ENCODE measurements at regions not wholly inside any gene's neighbourhood (a gene's known extent, or its start where the extent isn't known, plus 50 kb on each side); places are given as distances from the start of the nearest gene placed in this dataset.

- Mint-ChIP-seq H3K9me3 (ENCODE audit: insufficient read depth) (no peaks in the 10 kb centered on the region), H3K4me3 (no peak overlapping the region), H3K27me3 (ENCODE audit: low read depth) (no peaks in the 10 kb centered on the region), H3K4me1 (ENCODE audit: low read depth) (no peaks in the 10 kb centered on the region), H3K27ac (no peak overlapping the region), H3K36me3 (ENCODE audit: low read depth) (no peaks in the 10 kb centered on the region)
- POLR2A ChIA-PET: no interaction called here
- CTCF ChIA-PET: no interaction called here
- ATAC-seq (no peak), DNase-seq (no peak)
Measured at GRCh38 chr6:82767447-82767846, 298.2 kb downstream of the UBE3D start.

DNA sequence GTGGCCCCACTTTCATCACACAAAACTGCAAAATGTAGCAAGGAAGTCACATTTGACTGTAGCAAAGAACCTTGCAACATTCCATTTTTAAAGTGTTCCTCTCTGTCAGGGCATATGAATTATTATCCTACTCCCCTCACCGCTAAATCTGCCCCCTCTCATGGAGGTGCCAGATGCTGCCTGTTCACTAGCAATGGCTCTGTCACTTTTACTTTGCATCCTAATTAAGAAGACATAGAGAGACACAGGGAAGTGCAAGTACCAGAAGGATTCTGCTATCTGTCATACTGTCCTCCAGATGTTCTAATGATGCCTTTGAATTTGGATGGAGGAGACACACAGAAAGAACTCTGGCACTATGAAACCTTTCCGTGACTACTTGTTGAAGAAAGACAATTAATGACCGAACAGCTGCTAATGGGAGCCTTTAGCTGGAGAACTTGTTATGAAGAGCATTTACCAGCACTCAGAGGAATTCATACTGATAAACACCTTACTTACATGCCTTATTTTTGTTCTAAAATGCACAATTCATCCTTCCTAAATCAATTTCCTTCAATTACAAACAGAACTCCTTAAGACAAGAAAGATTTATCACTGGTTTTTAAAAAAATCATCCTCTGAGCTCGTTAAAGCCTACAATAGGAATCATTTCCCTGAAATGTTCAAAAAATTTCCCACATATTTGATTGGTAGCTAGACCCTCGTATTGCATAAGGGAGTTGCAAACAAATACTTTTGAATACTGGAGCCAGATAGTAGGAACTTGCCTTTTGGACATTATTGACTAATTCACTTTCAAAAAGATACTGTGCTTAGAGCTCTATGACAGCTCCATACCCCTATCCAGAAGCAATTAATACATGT is 292.6 kb downstream of the UBE3D start:
- Mint-ChIP-seq H3K4me3 (no peak overlapping the region), H3K36me3 (ENCODE audit: low read depth) (no peaks in the 10 kb centered on the region), H3K4me1 (ENCODE audit: low read depth) (no peaks in the 10 kb centered on the region), H3K27ac (no peak overlapping the region), H3K9me3 (ENCODE audit: insufficient read depth) (no peaks in the 10 kb centered on the region), H3K27me3 (ENCODE audit: low read depth) (no peaks in the 10 kb centered on the region)
- ChIA-PET CTCF (no interaction called here), POLR2A (no interaction called here)
- no peak for DNase-seq
- no peak for ATAC-seq

DNA sequence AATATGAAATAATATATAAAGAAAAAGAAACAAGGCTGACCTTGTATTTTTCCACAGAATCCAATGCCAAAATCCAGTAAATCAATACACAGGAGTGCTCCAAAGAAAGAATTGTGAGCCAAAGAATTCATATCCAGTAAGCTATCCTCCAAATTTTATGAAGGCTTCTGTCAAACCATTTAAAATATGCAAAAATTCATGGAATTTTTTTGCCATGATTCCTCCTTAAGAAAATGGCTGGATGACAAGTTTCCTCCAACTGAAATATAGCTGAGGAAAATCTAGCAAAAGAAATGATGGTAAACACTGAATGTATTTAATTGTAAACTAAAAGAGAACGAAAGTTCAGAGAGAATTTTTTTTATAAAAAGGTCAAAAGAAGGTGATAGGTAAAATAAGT is 290.3 kb downstream of the UBE3D start:
- no peak overlapping the region for H3K27ac Mint-ChIP-seq
- no peaks in the 10 kb centered on the region for H3K36me3 Mint-ChIP-seq (ENCODE audit: low read depth)
- DNase-seq (no peak), ATAC-seq (no peak)
- H3K4me1 Mint-ChIP-seq (ENCODE audit: low read depth): no peaks in the 10 kb centered on the region
- no peak overlapping the region for H3K4me3 Mint-ChIP-seq
- no peaks in the 10 kb centered on the region for H3K9me3 Mint-ChIP-seq (ENCODE audit: insufficient read depth)
- CTCF ChIA-PET: interaction anchor here (1.3 kb wide), 1 partner anchor 290 kb away, joined by 4 read pairs; the partner anchor contains the start of gene UBE3D
- POLR2A ChIA-PET: no interaction called here
- no peaks in the 10 kb centered on the region for H3K27me3 Mint-ChIP-seq (ENCODE audit: low read depth)

GRCh38 chr6:82775981-82776380 is 289.7 kb downstream of the UBE3D start:
- DNase-seq: no peak
- ChIA-PET CTCF (interaction anchor here (1.3 kb wide), 1 partner anchor 289 kb away, joined by 4 read pairs; the partner anchor contains the start of gene UBE3D), POLR2A (no interaction called here)
- Mint-ChIP-seq H3K27me3 (ENCODE audit: low read depth) (no peaks in the 10 kb centered on the region), H3K36me3 (ENCODE audit: low read depth) (no peaks in the 10 kb centered on the region), H3K27ac (no peak overlapping the region), H3K4me3 (no peak overlapping the region), H3K4me1 (ENCODE audit: low read depth) (no peaks in the 10 kb centered on the region), H3K9me3 (ENCODE audit: insufficient read depth) (no peaks in the 10 kb centered on the region)
- ATAC-seq: no peak

DNA sequence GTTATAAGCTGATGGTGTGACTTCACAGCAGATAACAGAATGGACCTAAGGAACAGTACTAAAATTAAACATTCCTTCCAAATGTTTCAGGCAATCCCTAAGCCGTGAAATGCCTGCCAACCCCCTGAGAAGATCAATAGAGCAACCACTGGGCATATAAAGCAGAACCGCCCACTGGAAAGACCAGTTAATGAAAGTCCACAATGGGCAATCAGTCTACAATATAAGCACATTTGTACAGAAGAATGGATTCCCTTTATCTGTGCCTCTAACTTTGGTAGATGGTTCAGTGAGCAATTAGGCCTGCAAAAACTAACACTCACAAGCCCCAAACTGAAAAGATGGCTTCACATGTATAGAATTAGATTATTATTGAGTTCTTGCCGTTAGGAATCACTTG is 286.6 kb downstream of the UBE3D start:
- Mint-ChIP-seq H3K27me3 (ENCODE audit: low read depth) (no peaks in the 10 kb centered on the region), H3K4me1 (ENCODE audit: low read depth) (no peaks in the 10 kb centered on the region), H3K9me3 (ENCODE audit: insufficient read depth) (no peaks in the 10 kb centered on the region), H3K36me3 (ENCODE audit: low read depth) (no peaks in the 10 kb centered on the region), H3K27ac (no peak overlapping the region), H3K4me3 (no peak overlapping the region)
- no peak for DNase-seq
- ChIA-PET POLR2A (no interaction called here), CTCF (no interaction called here)
- no peak for ATAC-seq

DNA sequence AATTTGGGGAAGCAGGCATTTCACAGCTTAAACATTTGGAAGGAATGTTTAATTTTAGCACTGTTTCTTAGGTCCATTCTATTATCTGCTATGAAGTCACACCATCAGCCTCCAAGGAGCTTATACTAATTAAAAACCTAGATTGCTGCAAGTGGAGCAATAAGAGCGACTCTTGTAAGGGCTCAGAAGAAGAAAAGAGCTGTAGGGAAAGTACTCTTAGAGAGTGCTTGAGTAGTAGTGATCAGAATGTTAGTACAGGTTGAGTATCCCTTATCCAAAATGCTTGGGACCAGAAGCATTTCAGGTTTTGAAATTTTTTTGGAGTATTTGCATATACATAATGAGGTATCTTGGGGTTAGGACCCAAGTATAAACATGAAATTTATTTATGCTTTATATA is 285.3 kb downstream of the UBE3D start:
- Mint-ChIP-seq H3K4me1 (ENCODE audit: low read depth) (no peaks in the 10 kb centered on the region), H3K36me3 (ENCODE audit: low read depth) (no peaks in the 10 kb centered on the region), H3K27me3 (ENCODE audit: low read depth) (no peaks in the 10 kb centered on the region), H3K4me3 (no peak overlapping the region), H3K27ac (no peak overlapping the region), H3K9me3 (ENCODE audit: insufficient read depth) (no peaks in the 10 kb centered on the region)
- ATAC-seq (no peak), DNase-seq (no peak)
- ChIA-PET POLR2A (no interaction called here), CTCF (no interaction called here)

- CTCF ChIA-PET: no interaction called here
- Mint-ChIP-seq H3K27ac (no peak overlapping the region), H3K4me1 (ENCODE audit: low read depth) (no peaks in the 10 kb centered on the region), H3K36me3 (ENCODE audit: low read depth) (no peaks in the 10 kb centered on the region), H3K4me3 (no peak overlapping the region), H3K9me3 (ENCODE audit: insufficient read depth) (no peaks in the 10 kb centered on the region), H3K27me3 (ENCODE audit: low read depth) (no peaks in the 10 kb centered on the region)
- DNase-seq (no peak), ATAC-seq (no peak)
- POLR2A ChIA-PET: no interaction called here
Measured at GRCh38 chr6:82781620-82782204, 283.9 kb downstream of the UBE3D start.

GRCh38 chr6:82783587-82784236 is 281.9 kb downstream of the UBE3D start:
- no peaks in the 10 kb centered on the region for H3K36me3 Mint-ChIP-seq (ENCODE audit: low read depth)
- no peak for DNase-seq
- POLR2A ChIA-PET: no interaction called here
- no peaks in the 10 kb centered on the region for H3K27me3 Mint-ChIP-seq (ENCODE audit: low read depth)
- no peak overlapping the region for H3K4me3 Mint-ChIP-seq
- no peaks in the 10 kb centered on the region for H3K9me3 Mint-ChIP-seq (ENCODE audit: insufficient read depth)
- CTCF ChIA-PET: no interaction called here
- no peaks in the 10 kb centered on the region for H3K4me1 Mint-ChIP-seq (ENCODE audit: low read depth)
- H3K27ac Mint-ChIP-seq: no peak overlapping the region
- no peak for ATAC-seq

DNA sequence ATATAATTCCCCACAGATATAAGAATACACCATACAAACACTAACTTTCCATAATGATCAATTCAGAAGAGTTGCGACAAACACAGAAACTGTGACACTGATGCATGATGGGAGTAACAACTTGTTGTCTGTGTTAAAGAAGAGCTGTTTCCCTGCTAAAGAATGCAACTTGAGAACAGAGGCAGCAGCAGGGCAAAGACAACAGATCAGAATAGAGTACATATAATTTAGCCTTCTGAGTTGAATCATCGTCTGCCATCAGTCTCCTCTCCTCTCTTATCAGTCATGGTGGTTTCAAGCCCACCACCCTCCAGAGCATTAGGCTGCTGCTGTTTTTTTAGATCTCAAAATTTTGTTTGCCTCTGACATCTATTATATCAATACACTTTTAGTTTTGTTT is 280.4 kb downstream of the UBE3D start:
- ChIA-PET POLR2A (no interaction called here), CTCF (no interaction called here)
- no peaks in the 10 kb centered on the region for H3K4me1 Mint-ChIP-seq (ENCODE audit: low read depth)
- H3K4me3 Mint-ChIP-seq: no peak overlapping the region
- no peaks in the 10 kb centered on the region for H3K9me3 Mint-ChIP-seq (ENCODE audit: insufficient read depth)
- no peaks in the 10 kb centered on the region for H3K27me3 Mint-ChIP-seq (ENCODE audit: low read depth)
- DNase-seq (no peak), ATAC-seq (no peak)
- no peak overlapping the region for H3K27ac Mint-ChIP-seq
- no peaks in the 10 kb centered on the region for H3K36me3 Mint-ChIP-seq (ENCODE audit: low read depth)

- Mint-ChIP-seq H3K27me3 (ENCODE audit: low read depth) (no peaks in the 10 kb centered on the region), H3K9me3 (ENCODE audit: insufficient read depth) (no peaks in the 10 kb centered on the region), H3K4me3 (no peak overlapping the region), H3K36me3 (ENCODE audit: low read depth) (no peaks in the 10 kb centered on the region), H3K27ac (no peak overlapping the region), H3K4me1 (ENCODE audit: low read depth) (no peaks in the 10 kb centered on the region)
- CTCF ChIA-PET: no interaction called here
- DNase-seq (no peak), ATAC-seq (no peak)
- POLR2A ChIA-PET: no interaction called here
Measured at GRCh38 chr6:82786248-82786647, 279.4 kb downstream of the UBE3D start.

- Mint-ChIP-seq H3K4me3 (no peak overlapping the region), H3K27me3 (ENCODE audit: low read depth) (no peaks in the 10 kb centered on the region), H3K27ac (no peak overlapping the region), H3K9me3 (ENCODE audit: insufficient read depth) (no peaks in the 10 kb centered on the region), H3K36me3 (ENCODE audit: low read depth) (no peaks in the 10 kb centered on the region), H3K4me1 (ENCODE audit: low read depth) (no peaks in the 10 kb centered on the region)
- no peak for ATAC-seq
- CTCF ChIA-PET: interaction anchor here (0.7 kb wide), 1 partner anchor 127 kb away, joined by 3 read pairs; no protein-coding TSS in a partner anchor
- no peak for DNase-seq
- POLR2A ChIA-PET: no interaction called here
Measured at GRCh38 chr6:82795940-82796339, 269.7 kb downstream of the UBE3D start.

DNA sequence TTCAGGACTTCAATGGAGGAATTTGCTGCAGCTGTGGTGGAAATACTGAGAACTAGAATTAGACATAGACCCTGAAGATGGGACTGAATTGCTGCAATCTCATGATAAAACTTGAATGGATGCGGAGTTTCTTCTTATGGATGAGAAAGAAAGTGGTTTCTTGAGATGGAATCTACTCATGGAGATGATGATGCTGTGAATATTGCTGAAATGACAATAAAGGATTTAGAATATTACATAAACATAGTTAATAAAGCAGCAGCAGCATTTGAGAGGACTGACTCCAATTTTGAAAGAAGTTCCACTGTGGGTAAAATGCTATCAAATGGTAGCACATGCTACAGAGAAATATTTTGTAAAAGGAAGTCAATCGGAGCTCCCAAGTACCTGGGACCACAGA is 264.6 kb downstream of the UBE3D start:
- ChIA-PET POLR2A (no interaction called here), CTCF (no interaction called here)
- H3K36me3 Mint-ChIP-seq (ENCODE audit: low read depth): no peaks in the 10 kb centered on the region
- H3K27ac Mint-ChIP-seq: no peak overlapping the region
- no peak overlapping the region for H3K4me3 Mint-ChIP-seq
- H3K4me1 Mint-ChIP-seq (ENCODE audit: low read depth): no peaks in the 10 kb centered on the region
- no peak for DNase-seq
- no peaks in the 10 kb centered on the region for H3K27me3 Mint-ChIP-seq (ENCODE audit: low read depth)
- no peak for ATAC-seq
- no peaks in the 10 kb centered on the region for H3K9me3 Mint-ChIP-seq (ENCODE audit: insufficient read depth)

All from activated CD8-positive, alpha-beta T cell treated with anti-CD3 and anti-CD28 coated beads, Interleukin-2, amount 10 ng/mL, durations not matched to agents 7 days and 5 days (primary cell).